KMS-11 (cell line): ENCODE measurements at regions not wholly inside any gene's neighbourhood (a gene's known extent, or its start where the extent isn't known, plus 50 kb on each side); places are given as distances from the start of the nearest gene placed in this dataset.

Experiments
- H2AFZ ChIP-seq: fragments of 200-600 bp; sonication (generic); 2 replicates; pipeline ENCODE4 v1.6.1; 2016; ENCODE audit warnings: antibody characterized with exemption, mixed run types, low read depth
- H3K27ac ChIP-seq: fragments of 200-600 bp; sonication (generic); 2 replicates; pipeline ENCODE4 v1.6.1; 2016; ENCODE audit warnings: mild to moderate bottlenecking, mixed run types
- H3K27me3 ChIP-seq: fragments of 200-600 bp; sonication (generic); 2 replicates; pipeline ENCODE4 v1.6.1; 2017; ENCODE audit warnings: mild to moderate bottlenecking, low read depth, mixed run types, moderate library complexity; ENCODE audit not compliant: insufficient read depth
- H3K36me3 ChIP-seq: fragments of 200-600 bp; sonication (generic); 2 replicates; pipeline ENCODE4 v1.6.1; 2017; ENCODE audit warnings: mild to moderate bottlenecking, mixed run types; ENCODE audit not compliant: insufficient read depth
- H3K4me1 ChIP-seq: fragments of 200-600 bp; sonication (generic); 2 replicates; pipeline ENCODE4 v1.6.1; 2016; ENCODE audit warnings: mild to moderate bottlenecking, low read depth, mixed run types; ENCODE audit not compliant: poor library complexity, severe bottlenecking
- H3K4me2 ChIP-seq: fragments of 200-600 bp; sonication (generic); 2 replicates; pipeline ENCODE4 v1.7.0; 2016; ENCODE audit warnings: mild to moderate bottlenecking, mixed run types
- H3K4me3 ChIP-seq: fragments of 200-600 bp; sonication (generic); IDR thresholded peaks from 2 replicates; pipeline ENCODE4 v1.6.1; 2017; ENCODE audit warnings: low read depth, low read length, mixed read lengths; ENCODE audit not compliant: insufficient read depth
- H3K79me2 ChIP-seq: fragments of 200-600 bp; sonication (generic); 2 replicates; pipeline ENCODE4 v1.6.1; 2016; ENCODE audit warnings: low read depth, mixed run types; ENCODE audit not compliant: insufficient read depth
- H3K9ac ChIP-seq: fragments of 200-600 bp; sonication (generic); 2 replicates; pipeline ENCODE4 v1.6.1; 2016; ENCODE audit warnings: mild to moderate bottlenecking, mixed run types
- H4K20me1 ChIP-seq: fragments of 200-600 bp; sonication (generic); 2 replicates; pipeline ENCODE4 v1.6.1; 2016; ENCODE audit warnings: mild to moderate bottlenecking, mixed run types; ENCODE audit not compliant: insufficient read depth
- TF ChIP-seq, protein P1 (sequence below): fragments of 200-600 bp; sonication (generic); conservative IDR thresholded peaks from 2 replicates; pipeline ENCODE4 v1.6.1; 2017; ENCODE audit warnings: low read depth, mild to moderate bottlenecking, antibody characterized with exemption, low read length, moderate library complexity, mixed read lengths

- Histone ChIP-seq H3K4me3 (no peak overlapping the region), H3K4me2 (no peak overlapping the region), H3K79me2 (no peaks in the 10 kb centered on the region), H3K36me3 (no peaks in the 10 kb centered on the region), H3K27ac (no peak overlapping the region), H3K4me1 (peaks cover 2% of the 10 kb centered on the region), H3K27me3 (no peaks in the 10 kb centered on the region), H3K9ac (no peak overlapping the region), H4K20me1 (no peaks in the 10 kb centered on the region), H2AFZ (no peak overlapping the region)
- TF ChIP-seq, protein P1, sequence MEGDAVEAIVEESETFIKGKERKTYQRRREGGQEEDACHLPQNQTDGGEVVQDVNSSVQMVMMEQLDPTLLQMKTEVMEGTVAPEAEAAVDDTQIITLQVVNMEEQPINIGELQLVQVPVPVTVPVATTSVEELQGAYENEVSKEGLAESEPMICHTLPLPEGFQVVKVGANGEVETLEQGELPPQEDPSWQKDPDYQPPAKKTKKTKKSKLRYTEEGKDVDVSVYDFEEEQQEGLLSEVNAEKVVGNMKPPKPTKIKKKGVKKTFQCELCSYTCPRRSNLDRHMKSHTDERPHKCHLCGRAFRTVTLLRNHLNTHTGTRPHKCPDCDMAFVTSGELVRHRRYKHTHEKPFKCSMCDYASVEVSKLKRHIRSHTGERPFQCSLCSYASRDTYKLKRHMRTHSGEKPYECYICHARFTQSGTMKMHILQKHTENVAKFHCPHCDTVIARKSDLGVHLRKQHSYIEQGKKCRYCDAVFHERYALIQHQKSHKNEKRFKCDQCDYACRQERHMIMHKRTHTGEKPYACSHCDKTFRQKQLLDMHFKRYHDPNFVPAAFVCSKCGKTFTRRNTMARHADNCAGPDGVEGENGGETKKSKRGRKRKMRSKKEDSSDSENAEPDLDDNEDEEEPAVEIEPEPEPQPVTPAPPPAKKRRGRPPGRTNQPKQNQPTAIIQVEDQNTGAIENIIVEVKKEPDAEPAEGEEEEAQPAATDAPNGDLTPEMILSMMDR, result no peak
These were observed 126.9 kb downstream of the CBLL2 start for GRCh38 chrX:22399437-22400192.

- no peaks in the 10 kb centered on the region for H4K20me1 ChIP-seq
- no peak overlapping the region for H3K4me3 ChIP-seq
- H3K27ac ChIP-seq, result no peak overlapping the region
- H2AFZ ChIP-seq, result no peak overlapping the region
- no peak overlapping the region for H3K4me2 ChIP-seq
- no peaks in the 10 kb centered on the region for H3K79me2 ChIP-seq
- no peaks in the 10 kb centered on the region for H3K27me3 ChIP-seq
- TF ChIP-seq, protein P1, result no peak
- peaks cover 11% of the 10 kb centered on the region for H3K4me1 ChIP-seq
- no peaks in the 10 kb centered on the region for H3K36me3 ChIP-seq
- no peak overlapping the region for H3K9ac ChIP-seq
These were observed 131.6 kb downstream of the CBLL2 start for GRCh38 chrX:22404297-22404696.

- no peak overlapping the region for H2AFZ ChIP-seq
- no peaks in the 10 kb centered on the region for H3K27me3 ChIP-seq
- H3K36me3 ChIP-seq, result no peaks in the 10 kb centered on the region
- H4K20me1 ChIP-seq, result no peaks in the 10 kb centered on the region
- TF ChIP-seq, protein P1, result no peak
- no peak overlapping the region for H3K9ac ChIP-seq
- H3K79me2 ChIP-seq, result no peaks in the 10 kb centered on the region
- H3K4me1 ChIP-seq, result peaks cover 29% of the 10 kb centered on the region
- H3K27ac ChIP-seq, result no peak overlapping the region
- H3K4me3 ChIP-seq, result no peak overlapping the region
- H3K4me2 ChIP-seq, result no peak overlapping the region
These were observed 133.6 kb downstream of the CBLL2 start for GRCh38 chrX:22406201-22406737.

DNA sequence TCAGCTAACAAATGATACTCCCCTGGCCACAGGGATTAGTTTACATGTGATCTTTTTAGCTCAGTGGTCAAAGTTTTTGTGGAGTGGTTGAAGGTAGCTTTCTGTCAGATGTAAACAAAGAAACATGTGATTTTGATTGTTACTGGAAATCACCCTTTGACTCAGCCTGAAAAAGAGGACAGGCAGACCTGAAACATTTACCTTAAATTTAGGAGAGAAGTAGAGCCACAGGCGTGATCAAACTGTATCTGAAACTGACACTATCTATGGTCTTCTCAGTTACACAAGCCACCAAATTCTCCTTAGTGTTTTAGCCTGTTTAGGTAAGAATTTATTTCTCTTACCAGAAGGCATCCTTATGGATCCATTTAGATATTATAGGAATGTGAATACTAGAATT is 136.7 kb downstream of the CBLL2 start:
- Histone ChIP-seq H2AFZ (no peak overlapping the region), H3K79me2 (no peaks in the 10 kb centered on the region), H3K27me3 (no peaks in the 10 kb centered on the region), H4K20me1 (no peaks in the 10 kb centered on the region), H3K4me2 (peak overlapping the region; percentile 17; the same call in 1 of the 2 replicates), H3K4me3 (no peak overlapping the region), H3K9ac (no peak overlapping the region), H3K27ac (peak overlapping the region; percentile 11; the same call in 1 of the 2 replicates), H3K4me1 (peaks cover 29% of the 10 kb centered on the region), H3K36me3 (no peaks in the 10 kb centered on the region)
- TF ChIP-seq, protein P1, result no peak
